Brain microvascular endothelial cell (primary cell): ENCODE measurements at regions not wholly inside any gene's neighbourhood (a gene's known extent, or its start where the extent isn't known, plus 50 kb on each side); places are given as distances from the start of the nearest gene placed in this dataset.

Experiments
- DNase-seq: peaks from one replicate; pipeline ENCODE4 v3.0.0-alpha.2; 2020
- H3K27ac ChIP-seq: fragments of 250-450 bp; sonication (Bioruptor Pico); 2 replicates; pipeline ENCODE4 v1.5.1; 2020; ENCODE audit warnings: mild to moderate bottlenecking, moderate library complexity
- H3K27me3 ChIP-seq: fragments of 250-450 bp; sonication (Bioruptor Pico); replicated peaks from 2 replicates; pipeline ENCODE4 v1.5.1; 2020; ENCODE audit warnings: mild to moderate bottlenecking
- H3K36me3 ChIP-seq: fragments of 250-450 bp; sonication (Bioruptor Pico); replicated peaks from 2 replicates; pipeline ENCODE4 v1.5.1; 2020; ENCODE audit warnings: mild to moderate bottlenecking
- H3K4me3 ChIP-seq: 2 replicates; pipeline ENCODE4 v1.5.1; 2011; ENCODE audit warnings: low read depth, mild to moderate bottlenecking, control low read depth, low read length, moderate library complexity
- CTCF ChIP-seq: IDR thresholded peaks from 2 replicates; pipeline ENCODE4 v1.5.1; 2011; ENCODE audit warnings: low read depth, mild to moderate bottlenecking, moderate library complexity, low read length, control low read depth, inconsistent platforms; ENCODE audit errors: missing control alignments
- in situ Hi-C: cut with HindIII; loops from 2 replicates; pipeline ENCODE4 v1.10.0; 2017; ENCODE audit warnings: low sequenced_read_pairs, low pct_ligation_motif_present

- in situ Hi-C loops: no loop called here
- no peak for TF ChIP-seq CTCF
- DNase-seq: no peak
- no peaks in the 10 kb centered on the region for H3K27me3 ChIP-seq
- H3K4me3 ChIP-seq: no peak overlapping the region
- no peaks in the 10 kb centered on the region for H3K36me3 ChIP-seq
- H3K27ac ChIP-seq: no peak overlapping the region
Measured at GRCh38 chr10:53402594-53402993, 630.0 kb upstream of the MBL2 start.

- H3K36me3 ChIP-seq: no peaks in the 10 kb centered on the region
- H3K27me3 ChIP-seq: no peaks in the 10 kb centered on the region
- DNase-seq: no peak
- no peak overlapping the region for H3K4me3 ChIP-seq
- H3K27ac ChIP-seq: no peak overlapping the region
- in situ Hi-C loops: no loop called here
- TF ChIP-seq CTCF: no peak
Measured at GRCh38 chr10:53401536-53401935, 629.0 kb upstream of the MBL2 start.

GRCh38 chr10:53396876-53397275, 624.3 kb upstream of the MBL2 start:
- no peaks in the 10 kb centered on the region for H3K27me3 ChIP-seq
- in situ Hi-C loops: no loop called here
- H3K36me3 ChIP-seq: no peaks in the 10 kb centered on the region
- H3K4me3 ChIP-seq: no peak overlapping the region
- DNase-seq: no peak
- no peak for TF ChIP-seq CTCF
- no peak overlapping the region for H3K27ac ChIP-seq

GRCh38 chr10:53395449-53395848, 622.9 kb upstream of the MBL2 start:
- Histone ChIP-seq H3K36me3 (no peaks in the 10 kb centered on the region), H3K27ac (no peak overlapping the region), H3K4me3 (no peak overlapping the region), H3K27me3 (no peaks in the 10 kb centered on the region)
- in situ Hi-C loops: no loop called here
- no peak for DNase-seq
- TF ChIP-seq CTCF: no peak

- H3K36me3 ChIP-seq: no peaks in the 10 kb centered on the region
- H3K4me3 ChIP-seq: no peak overlapping the region
- H3K27me3 ChIP-seq: no peaks in the 10 kb centered on the region
- TF ChIP-seq CTCF: no peak
- peak; percentile 49 for DNase-seq
- H3K27ac ChIP-seq: no peak overlapping the region
- in situ Hi-C loops: no loop called here
Measured at GRCh38 chr10:53387562-53387961, 615.0 kb upstream of the MBL2 start.

GRCh38 chr10:53382543-53382942, 610.0 kb upstream of the MBL2 start:
- H3K27me3 ChIP-seq: no peaks in the 10 kb centered on the region
- in situ Hi-C loops: no loop called here
- no peak for TF ChIP-seq CTCF
- H3K36me3 ChIP-seq: no peaks in the 10 kb centered on the region
- DNase-seq: no peak
- H3K4me3 ChIP-seq: no peak overlapping the region
- no peak overlapping the region for H3K27ac ChIP-seq
